ENCODE measurements at regions not wholly inside any gene's neighbourhood (a gene's known extent, or its start where the extent isn't known, plus 50 kb on each side); places are given as distances from the start of the nearest gene placed in this dataset.
"Not testable (repeated sequence)": the region's sequence is repeated elsewhere in the genome, so short reads cannot be mapped to it uniquely, and the experiment has no call there.

DNA sequence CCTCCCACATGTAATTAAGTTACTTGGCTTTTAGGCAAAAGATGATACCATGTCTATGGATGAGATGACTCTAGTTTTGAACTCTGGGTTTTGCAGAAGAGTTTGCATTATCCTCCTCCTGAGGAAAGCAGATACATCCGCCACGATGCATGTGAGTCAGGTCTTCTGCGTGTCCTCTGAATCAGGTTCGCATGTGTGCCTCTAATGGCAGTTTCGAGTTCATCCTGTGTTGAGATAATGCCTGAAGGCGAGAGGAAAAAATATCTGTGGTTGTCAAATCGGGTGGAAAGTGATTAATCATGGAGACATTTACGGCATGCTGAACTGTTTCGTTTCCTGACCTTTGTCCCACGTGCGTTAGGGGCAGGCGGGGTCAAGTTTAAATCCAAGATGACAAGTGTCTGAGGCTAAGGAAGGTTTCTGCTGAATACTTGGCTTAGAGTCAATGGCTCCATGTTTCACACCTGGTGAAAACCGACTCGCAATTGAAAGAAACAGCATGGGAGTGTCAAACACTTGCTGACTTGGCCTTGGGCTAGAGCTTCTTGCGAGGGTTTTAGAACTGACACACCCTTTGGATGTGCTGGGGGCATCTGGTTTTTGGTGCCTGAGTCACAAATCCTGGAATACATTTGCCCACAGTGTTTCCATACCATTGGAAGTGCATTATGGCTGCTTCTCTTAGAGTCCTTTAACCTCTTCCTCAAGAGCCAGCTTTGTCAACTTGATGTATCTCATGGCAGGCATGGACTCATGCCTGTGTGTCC lies 216.1 kb upstream of the PLGLB1 start:
- H3K4me3 ChIP-seq (replicated peaks in 1 of 3; ENCODE audit: insufficient read depth in 1 of 3, low read depth in 2 of 3, low read length in 3 of 3); H2AFZ ChIP-seq (ENCODE audit: low read length); H3K4me1 ChIP-seq (ENCODE audit: insufficient read depth, low read length); FAIRE-seq; H3K4me2 ChIP-seq (ENCODE audit: low read depth, low read length); POLR2A ChIA-PET; H3K36me3 ChIP-seq (replicated peaks in 1 of 2; ENCODE audit: control insufficient read depth in 1 of 2, insufficient read depth in 2 of 2, low read length in 2 of 2); H4K20me1 ChIP-seq (ENCODE audit: insufficient read depth, low read length); H3K79me2 ChIP-seq (ENCODE audit: insufficient read depth, low read length); ATAC-seq; H3K9me3 ChIP-seq (ENCODE audit: low read length); H3K9ac ChIP-seq (ENCODE audit: insufficient read depth, low read depth, low read length); CTCF ChIA-PET (ENCODE audit: low intra/inter-chr PET ratio, low total read pairs); H3K27ac ChIP-seq (ENCODE audit: extremely low read length, insufficient read depth, low read length); intact Hi-C loops (cut with micrococcal nuclease; ENCODE audit: unreplicated experiment); DNase-seq (ENCODE audit: low spot score); in situ Hi-C loops (cut with HindIII; ENCODE audit: extremely low pct_ligation_motif_present, low pct_unique_long_range_greater_than_20kb); BruUV-seq (replicated peaks); H3K27me3 ChIP-seq (ENCODE audit: control insufficient read depth in 1 of 2, insufficient read depth in 2 of 2, low read length in 2 of 2): not testable (repeated sequence)
- WGBS (ENCODE audit: low lambda C conversion rate), result 26% methylated on average over 10 of the region's 15 CpGs

DNA sequence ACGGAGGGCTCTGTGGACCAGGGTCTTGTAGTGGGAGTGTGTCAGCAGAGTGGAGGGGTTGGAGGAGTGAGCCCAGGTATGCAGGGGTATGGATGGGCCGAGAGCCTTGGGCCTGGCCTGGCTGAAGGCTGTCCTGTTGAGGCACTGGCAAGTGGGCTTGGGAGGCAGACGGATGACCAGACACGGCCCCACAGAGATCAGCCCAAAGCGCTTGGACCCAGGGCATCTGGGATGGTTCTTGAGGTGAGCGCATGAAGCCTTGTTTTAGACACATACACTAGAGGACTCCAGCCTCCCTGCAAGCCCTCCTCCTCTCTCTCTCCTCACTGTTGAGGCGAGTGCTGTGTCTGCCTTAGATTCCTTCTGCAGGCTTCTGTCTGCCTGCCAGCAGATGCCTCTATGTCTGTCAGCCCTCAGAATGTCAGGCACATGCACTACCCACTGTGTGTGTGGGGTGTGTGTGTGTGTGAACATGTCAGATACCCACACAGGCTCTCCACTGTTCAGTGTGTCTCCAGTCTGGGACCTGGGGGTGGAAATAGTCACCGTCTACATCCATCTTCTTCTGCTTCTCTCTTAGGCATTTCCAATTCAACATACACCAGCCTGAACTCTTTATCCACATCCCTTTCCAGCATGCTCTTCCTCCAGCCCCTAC lies 218.0 kb upstream of the PLGLB1 start:
- POLR2A ChIA-PET; H3K27me3 ChIP-seq (ENCODE audit: control insufficient read depth in 1 of 2, insufficient read depth in 2 of 2, low read length in 2 of 2); H3K79me2 ChIP-seq (ENCODE audit: insufficient read depth, low read length); CTCF ChIA-PET (ENCODE audit: low intra/inter-chr PET ratio, low total read pairs); BruUV-seq (replicated peaks); H3K9ac ChIP-seq (ENCODE audit: insufficient read depth, low read depth, low read length); DNase-seq (ENCODE audit: low spot score); H3K4me2 ChIP-seq (ENCODE audit: low read depth, low read length); H2AFZ ChIP-seq (ENCODE audit: low read length); H4K20me1 ChIP-seq (ENCODE audit: insufficient read depth, low read length); H3K4me3 ChIP-seq (replicated peaks in 1 of 3; ENCODE audit: insufficient read depth in 1 of 3, low read depth in 2 of 3, low read length in 3 of 3); H3K9me3 ChIP-seq (ENCODE audit: low read length); in situ Hi-C loops (cut with HindIII; ENCODE audit: extremely low pct_ligation_motif_present, low pct_unique_long_range_greater_than_20kb); H3K4me1 ChIP-seq (ENCODE audit: insufficient read depth, low read length); H3K27ac ChIP-seq (ENCODE audit: extremely low read length, insufficient read depth, low read length); intact Hi-C loops (cut with micrococcal nuclease; ENCODE audit: unreplicated experiment); H3K36me3 ChIP-seq (replicated peaks in 1 of 2; ENCODE audit: control insufficient read depth in 1 of 2, insufficient read depth in 2 of 2, low read length in 2 of 2): not testable (repeated sequence)
- ATAC-seq, result peak; percentile 69
- 34% methylated on average over 3 of the region's 8 CpGs for WGBS (ENCODE audit: low lambda C conversion rate)
- FAIRE-seq, result peak; percentile 26

DNA sequence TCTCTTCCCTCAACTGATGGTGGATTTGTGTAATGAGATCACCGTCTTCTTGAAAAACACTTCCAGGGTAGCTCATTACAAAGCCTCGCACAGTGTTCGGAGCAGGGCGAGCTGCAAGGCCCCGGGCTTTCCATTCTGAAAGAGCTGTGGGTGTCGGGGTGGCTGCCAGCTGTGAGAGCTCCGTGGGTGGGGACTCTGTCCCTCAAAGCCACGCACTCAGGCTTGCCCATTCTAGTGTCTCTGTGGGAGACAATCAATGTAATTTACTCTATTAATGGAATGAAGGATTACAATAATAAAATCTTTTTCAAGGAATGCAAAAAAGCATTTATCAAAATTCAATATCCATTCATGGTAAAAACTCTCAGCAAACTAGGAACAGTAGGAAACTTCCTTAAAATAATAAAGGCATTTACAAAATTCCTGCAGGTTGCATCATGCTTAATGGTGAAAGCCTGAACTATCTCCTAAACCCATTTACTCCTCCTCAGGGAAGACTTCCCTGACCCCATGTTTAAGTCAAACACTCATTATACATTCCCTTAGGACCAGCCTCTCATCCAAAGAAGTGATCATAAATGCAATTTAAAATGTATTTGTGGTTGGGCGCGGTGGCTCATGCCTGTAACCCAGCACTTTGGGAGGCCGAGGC lies 224.5 kb upstream of the PLGLB1 start:
- FAIRE-seq; H3K9me3 ChIP-seq (ENCODE audit: low read length); CTCF ChIA-PET (ENCODE audit: low intra/inter-chr PET ratio, low total read pairs); in situ Hi-C loops (cut with HindIII; ENCODE audit: extremely low pct_ligation_motif_present, low pct_unique_long_range_greater_than_20kb); BruUV-seq (replicated peaks); intact Hi-C loops (cut with micrococcal nuclease; ENCODE audit: unreplicated experiment); H3K27me3 ChIP-seq (ENCODE audit: control insufficient read depth in 1 of 2, insufficient read depth in 2 of 2, low read length in 2 of 2); H4K20me1 ChIP-seq (ENCODE audit: insufficient read depth, low read length); H3K4me1 ChIP-seq (ENCODE audit: insufficient read depth, low read length); H3K9ac ChIP-seq (ENCODE audit: insufficient read depth, low read depth, low read length); H3K79me2 ChIP-seq (ENCODE audit: insufficient read depth, low read length); H3K36me3 ChIP-seq (replicated peaks in 1 of 2; ENCODE audit: control insufficient read depth in 1 of 2, insufficient read depth in 2 of 2, low read length in 2 of 2); ATAC-seq; DNase-seq (ENCODE audit: low spot score); H2AFZ ChIP-seq (ENCODE audit: low read length); H3K4me3 ChIP-seq (replicated peaks in 1 of 3; ENCODE audit: insufficient read depth in 1 of 3, low read depth in 2 of 3, low read length in 3 of 3); H3K4me2 ChIP-seq (ENCODE audit: low read depth, low read length); POLR2A ChIA-PET; H3K27ac ChIP-seq (ENCODE audit: extremely low read length, insufficient read depth, low read length): not testable (repeated sequence)
- 34% methylated on average over 6 of the region's 11 CpGs for WGBS (ENCODE audit: low lambda C conversion rate)

DNA sequence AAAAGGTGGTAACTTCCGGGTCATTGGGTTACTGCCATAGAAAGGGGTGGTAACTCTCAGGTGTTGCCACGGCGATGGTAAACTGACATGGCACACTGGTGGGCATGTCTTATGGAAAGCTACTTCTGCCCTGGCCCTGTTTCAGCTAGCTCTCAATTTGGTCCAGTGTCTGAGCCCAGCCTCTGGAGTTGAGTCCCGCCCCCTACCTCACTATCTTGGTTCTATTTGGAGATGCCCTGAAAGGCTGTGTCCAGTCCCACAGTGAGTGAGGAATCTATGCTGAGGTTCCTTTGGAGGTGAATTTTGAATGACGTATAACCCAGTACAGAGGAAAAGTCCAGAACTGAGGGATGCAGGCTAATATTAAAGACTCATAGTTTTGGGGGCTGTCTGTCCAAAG lies 230.4 kb upstream of the PLGLB1 start:
- H3K36me3 ChIP-seq (replicated peaks in 1 of 2; ENCODE audit: control insufficient read depth in 1 of 2, insufficient read depth in 2 of 2, low read length in 2 of 2); H3K4me2 ChIP-seq (ENCODE audit: low read depth, low read length); ATAC-seq; H3K27me3 ChIP-seq (ENCODE audit: control insufficient read depth in 1 of 2, insufficient read depth in 2 of 2, low read length in 2 of 2); H2AFZ ChIP-seq (ENCODE audit: low read length); H3K9ac ChIP-seq (ENCODE audit: insufficient read depth, low read depth, low read length); BruUV-seq (replicated peaks); in situ Hi-C loops (cut with HindIII; ENCODE audit: extremely low pct_ligation_motif_present, low pct_unique_long_range_greater_than_20kb); FAIRE-seq; H3K27ac ChIP-seq (ENCODE audit: extremely low read length, insufficient read depth, low read length); H4K20me1 ChIP-seq (ENCODE audit: insufficient read depth, low read length); H3K4me3 ChIP-seq (replicated peaks in 1 of 3; ENCODE audit: insufficient read depth in 1 of 3, low read depth in 2 of 3, low read length in 3 of 3); intact Hi-C loops (cut with micrococcal nuclease; ENCODE audit: unreplicated experiment); H3K4me1 ChIP-seq (ENCODE audit: insufficient read depth, low read length); H3K79me2 ChIP-seq (ENCODE audit: insufficient read depth, low read length); DNase-seq (ENCODE audit: low spot score); H3K9me3 ChIP-seq (ENCODE audit: low read length); POLR2A ChIA-PET; CTCF ChIA-PET (ENCODE audit: low intra/inter-chr PET ratio, low total read pairs): not testable (repeated sequence)
- 90% methylated on average over 1 of the region's 5 CpGs for WGBS (ENCODE audit: low lambda C conversion rate)
